HG03378 (cell line): ENCODE measurements at regions not wholly inside any gene's neighbourhood (a gene's known extent, or its start where the extent isn't known, plus 50 kb on each side); places are given as distances from the start of the nearest gene placed in this dataset.
"Not testable (repeated sequence)": the region's sequence is repeated elsewhere in the genome, so short reads cannot be mapped to it uniquely, and the experiment has no call there.

Experiments used
- ATAC-seq: cut with Tn5 transposase; IDR thresholded peaks from one replicate; pipeline ENCODE4 v1.9.1; 2021; ENCODE audit warnings: mild to moderate bottlenecking, moderate library complexity; ENCODE audit not compliant: unreplicated experiment

- no peak for ATAC-seq
These were observed 174.3 kb upstream of the KRR1 start for GRCh38 chr12:75685617-75686225.

DNA sequence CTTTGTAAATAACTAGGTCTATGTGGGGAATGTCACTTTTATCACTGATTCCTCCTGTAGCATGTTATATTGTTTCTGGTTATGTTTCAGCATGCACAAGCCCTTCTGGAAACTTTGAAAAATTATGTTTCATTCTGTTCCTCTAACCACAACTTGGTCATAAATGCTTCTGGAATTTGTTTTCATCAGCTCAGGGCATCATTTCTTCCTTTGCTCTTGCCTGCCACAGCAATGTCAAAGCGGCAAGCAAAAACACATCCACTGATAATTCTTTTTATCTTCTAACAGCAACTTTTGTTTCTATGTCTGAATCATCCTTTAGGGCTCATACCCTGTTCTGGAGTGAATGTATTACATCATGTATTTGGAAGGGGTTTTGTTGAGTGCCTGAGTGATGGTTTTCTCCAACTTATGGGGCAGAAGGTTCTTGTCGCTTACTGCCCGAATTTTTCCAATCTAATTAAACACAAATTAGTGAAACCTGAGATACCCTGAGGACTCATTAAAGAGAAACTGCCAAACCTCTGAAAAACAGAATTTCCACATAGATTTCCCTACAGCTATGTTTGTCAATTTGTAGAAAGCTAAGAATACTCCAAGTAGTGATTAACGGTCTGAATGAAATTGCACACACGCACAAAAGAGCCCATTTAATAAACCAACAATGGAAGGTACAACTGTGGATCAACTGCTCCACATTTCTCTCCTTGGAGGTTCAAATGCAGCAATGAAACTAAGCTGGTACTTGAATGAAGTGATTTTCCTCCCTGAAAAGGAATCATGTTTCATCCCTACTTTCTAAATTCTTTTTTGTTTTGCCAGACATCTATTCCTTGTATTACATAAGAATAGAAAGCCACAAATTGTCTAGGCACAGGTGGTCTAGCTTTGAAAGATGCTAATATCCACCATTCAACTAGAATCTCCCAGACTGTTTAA, 173.5 kb upstream of the KRR1 start:
- no peak for ATAC-seq

DNA sequence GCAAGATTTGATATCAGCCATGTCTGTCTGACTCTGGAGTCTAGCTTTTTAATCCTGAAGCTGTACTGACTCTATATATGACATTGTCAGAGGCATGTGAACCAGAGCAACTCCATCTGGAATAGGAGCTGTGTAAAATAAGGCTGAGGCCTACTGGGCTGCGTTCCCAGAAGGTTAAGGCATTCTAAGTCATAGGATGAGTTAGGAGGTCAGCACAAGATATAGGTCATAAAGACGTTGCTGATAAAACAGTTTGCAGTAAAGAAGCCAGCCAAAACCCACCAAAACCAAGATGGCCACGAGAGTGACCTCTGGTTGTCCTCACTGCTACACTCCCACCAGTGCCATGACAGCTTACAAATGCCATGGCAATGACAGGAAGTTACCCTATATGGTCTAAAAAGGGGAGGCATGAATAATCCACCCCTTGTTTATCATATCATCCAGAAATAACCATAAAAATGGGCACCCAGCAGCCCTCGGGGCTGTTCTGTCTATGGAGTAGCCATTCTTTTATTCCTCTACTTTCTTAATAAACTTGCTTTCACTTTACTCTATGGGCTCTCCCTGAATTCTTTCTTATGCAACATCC, 172.7 kb upstream of the KRR1 start:
- not testable (repeated sequence) for ATAC-seq

GRCh38 chr12:75683220-75683619, 171.8 kb upstream of the KRR1 start:
- no peak for ATAC-seq

DNA sequence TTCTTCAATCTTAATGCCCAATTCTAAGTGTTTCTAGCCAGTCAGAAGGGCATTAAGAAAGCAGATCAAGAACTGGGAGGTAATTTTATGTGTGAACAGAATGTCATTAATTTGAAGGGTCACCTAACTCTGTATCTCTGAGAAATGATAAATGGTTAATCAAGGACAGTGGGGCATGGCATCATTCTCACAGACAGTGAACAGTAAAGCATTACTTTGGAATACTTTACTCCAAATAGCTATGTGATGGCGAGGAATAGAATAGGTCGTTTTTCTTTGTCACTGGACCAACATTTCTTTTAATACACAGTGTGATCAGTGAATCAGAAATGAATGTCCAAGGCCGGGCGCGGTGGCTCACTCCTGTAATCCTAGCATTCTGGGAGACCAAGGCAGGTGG, 166.1 kb upstream of the KRR1 start:
- no peak for ATAC-seq

DNA sequence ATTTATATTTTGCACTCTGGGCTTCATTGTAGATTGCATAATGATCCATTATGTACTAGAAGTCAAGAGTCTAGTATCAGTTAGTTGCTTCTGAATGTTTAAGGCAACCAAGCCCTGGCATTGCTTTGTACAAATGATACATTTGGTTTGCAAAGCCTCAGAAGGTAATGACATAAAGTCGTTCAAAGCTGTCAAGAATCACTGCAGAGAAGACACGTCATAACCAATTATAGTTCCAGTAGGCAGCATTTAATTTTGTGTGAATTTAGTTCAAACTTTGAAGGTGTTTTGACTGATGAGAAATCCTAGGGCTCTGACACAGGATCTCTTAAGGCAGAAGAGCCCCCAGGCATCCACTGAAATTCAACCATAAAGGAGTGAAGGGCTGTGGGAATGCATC, 163.0 kb upstream of the KRR1 start:
- ATAC-seq = no peak

DNA sequence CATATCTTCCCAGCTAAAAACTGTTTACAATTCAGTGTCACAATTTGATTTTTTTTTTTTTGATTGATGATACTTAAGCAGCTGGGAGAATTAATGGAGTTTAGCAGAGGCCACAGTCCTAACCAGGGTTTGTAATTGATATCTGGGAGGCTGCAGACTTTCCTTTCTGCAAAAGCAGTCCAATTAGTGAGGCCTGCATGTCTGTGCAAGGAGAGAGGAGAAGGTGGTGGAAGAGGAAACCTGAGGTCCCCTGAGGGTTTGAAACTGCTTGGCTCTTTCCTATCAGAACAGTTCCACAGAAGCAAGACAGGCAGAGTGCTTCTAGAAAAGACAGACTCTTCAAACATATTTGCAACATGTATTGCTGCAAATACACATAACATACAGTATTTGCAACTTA, 160.8 kb upstream of the KRR1 start:
- ATAC-seq = no peak

DNA sequence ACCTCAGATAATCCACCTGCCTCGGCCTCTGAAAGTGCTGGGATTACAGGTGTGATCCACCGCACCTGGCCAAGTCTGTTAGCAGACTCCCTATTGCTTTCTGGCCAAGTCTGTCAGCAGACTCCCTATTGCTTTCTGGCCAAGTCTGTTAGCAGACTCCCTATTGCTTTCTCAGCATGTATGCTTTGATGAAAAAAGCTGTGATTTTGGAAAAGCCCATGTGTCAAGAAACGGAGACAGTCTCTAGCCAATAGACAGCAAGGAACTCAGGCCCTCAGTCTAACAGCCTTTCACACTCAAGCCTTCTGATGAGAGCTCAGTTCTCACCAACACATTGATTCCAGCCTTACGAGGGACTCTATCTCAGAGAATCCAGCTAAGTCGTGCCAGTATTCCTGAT, 158.8 kb upstream of the KRR1 start:
- ATAC-seq = no peak

- no peak for ATAC-seq
These were observed 155.5 kb upstream of the KRR1 start for GRCh38 chr12:75666939-75667334.

GRCh38 chr12:75666126-75666938, 154.9 kb upstream of the KRR1 start:
- no peak for ATAC-seq

DNA sequence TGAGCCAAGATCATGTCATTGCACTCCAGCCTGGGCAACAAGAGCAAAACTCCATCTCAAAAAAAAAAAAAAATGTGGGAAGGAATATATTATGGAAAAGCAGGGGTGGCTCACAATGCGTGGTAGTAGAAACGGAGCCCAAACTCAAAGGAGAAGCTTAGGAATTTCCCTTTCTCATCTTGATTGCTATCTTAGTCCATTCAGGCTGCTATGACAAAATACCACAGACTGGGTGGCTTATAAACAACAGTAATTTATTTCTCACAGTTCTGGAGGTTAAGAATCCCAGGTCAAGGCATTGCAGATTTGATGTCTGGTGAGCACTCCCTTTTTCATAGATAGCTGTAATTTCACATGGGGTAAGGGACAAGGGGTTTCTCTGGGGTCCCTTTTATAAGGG, 153.8 kb upstream of the KRR1 start:
- ATAC-seq = no peak

DNA sequence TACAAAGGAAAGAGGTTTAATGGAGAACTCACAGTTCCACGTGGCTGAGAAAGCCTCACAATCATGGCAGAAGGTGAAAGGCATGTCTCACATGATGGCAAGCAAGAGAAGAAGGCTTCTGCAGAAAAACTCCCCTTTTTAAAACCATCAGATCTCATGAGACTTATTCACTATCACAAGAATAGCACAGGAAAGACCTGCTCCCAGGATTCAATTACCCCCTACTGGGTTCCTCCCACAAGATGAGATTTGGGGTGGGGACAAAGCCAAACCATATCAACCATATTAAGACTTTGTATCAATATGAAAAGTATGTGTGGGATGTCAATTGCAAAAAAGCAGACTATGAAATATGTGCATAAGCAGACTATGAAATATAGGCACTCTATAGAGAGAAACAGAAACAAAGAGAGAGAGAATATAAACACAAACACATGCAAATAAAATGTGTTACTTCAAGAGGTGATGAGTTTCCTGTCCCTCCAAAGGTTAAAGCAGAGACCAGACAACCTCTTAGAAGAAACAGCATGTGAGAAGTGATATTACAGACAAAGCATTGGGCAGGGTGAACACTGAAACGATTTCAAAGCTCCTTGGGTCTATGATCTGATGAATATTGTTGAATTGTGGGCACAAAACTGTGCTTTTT, 151.2 kb upstream of the KRR1 start:
- ATAC-seq = no peak

- no peak for ATAC-seq
These were observed 150.5 kb upstream of the KRR1 start for GRCh38 chr12:75661908-75662307.

DNA sequence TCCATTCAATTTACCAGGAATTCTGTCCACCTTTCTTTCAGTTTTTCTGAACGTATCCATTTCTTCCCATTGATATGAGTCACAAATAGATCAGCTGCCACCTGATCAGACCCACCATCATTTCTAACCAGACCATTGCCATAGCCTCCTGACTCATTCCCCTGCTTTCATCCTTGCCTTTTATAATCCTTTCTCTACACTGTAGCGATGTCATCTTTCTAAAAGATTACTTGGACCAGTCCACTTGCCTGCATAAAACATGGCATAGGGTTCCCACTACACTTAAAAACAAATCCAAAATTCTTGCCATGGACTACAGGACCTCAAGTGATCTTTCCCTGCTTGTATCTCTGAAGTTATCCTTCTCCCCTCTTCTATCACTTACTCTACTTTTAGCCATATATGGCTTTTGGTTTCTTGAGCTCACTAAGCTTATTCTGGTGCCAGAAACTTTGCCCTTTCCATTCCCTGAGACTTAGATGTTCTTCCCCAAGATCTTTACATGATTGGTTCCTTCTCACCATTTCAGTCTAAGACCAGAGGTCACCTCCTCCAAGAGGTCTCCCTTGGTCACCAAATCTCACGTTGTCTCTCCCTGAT, 149.5 kb upstream of the KRR1 start:
- no peak for ATAC-seq

- ATAC-seq = no peak
These were observed 148.7 kb upstream of the KRR1 start for GRCh38 chr12:75660107-75660530.

DNA sequence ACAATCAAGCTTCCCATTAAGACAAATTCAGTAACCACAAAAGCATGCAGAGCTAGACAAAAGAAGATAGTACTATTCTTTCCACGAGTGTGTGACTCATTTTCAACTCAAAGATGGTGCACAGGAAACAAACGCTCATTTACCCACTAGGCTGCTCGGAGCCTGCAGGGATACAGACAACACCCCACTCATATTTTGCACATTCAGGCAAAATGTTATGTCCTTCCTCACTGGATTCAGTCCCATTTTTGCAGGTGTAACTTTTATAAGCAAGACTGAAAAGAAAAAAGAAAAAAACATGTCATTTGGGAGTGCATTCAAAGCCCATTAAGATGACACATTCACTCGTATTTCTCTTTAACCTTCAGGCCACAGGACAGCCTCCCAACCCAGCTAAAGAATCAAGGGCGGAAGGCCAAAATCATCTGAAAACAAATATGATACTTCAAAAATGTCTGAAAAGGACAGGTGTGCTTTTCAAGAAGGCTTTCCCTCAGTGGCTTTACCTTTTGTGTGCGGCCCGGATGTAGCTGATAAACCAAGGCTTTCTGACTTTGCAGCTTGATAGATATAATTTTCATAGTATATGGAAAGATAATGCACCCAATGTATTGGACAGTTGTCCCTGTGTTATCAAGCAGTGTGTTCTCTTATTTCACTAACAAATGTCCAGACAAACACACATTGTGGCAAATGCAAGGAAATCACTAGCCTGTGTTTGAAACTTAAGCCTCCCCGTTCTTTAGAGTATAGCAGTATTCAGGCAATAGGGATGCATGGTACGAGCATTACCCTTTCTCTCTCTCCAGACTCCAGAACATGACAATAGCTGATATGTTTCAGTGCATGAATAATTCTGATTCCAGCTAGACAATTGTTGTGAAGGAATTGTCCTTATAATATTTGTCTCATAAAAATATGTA, 147.8 kb upstream of the KRR1 start:
- ATAC-seq = no peak

DNA sequence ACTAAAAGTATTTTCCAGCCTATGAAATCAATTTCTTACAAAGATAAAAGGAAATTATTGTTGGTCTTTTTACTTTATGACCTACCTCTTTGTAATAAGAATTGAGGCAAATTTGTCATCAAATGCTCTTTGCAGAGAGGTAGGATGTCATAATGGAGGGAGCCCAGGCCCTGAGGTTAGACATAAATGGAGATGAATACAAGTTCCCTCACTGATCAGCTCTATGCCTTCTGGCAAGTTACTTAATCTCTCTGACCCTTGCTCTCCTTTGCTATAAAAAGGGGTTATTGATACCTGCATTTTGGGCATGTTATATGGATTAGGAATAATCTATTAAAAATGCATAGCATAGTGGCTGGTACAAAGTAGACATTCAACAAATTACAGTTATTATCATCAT, 146.9 kb upstream of the KRR1 start:
- ATAC-seq = no peak

GRCh38 chr12:75657831-75658230, 146.4 kb upstream of the KRR1 start:
- ATAC-seq = no peak

GRCh38 chr12:75657354-75657753, 145.9 kb upstream of the KRR1 start:
- ATAC-seq = not testable (repeated sequence)
